Stimulated activated CD4-positive, alpha-beta T cell treated with anti-CD3 and anti-CD28 coated beads, Interleukin-15, amount 100 ng/mL, for 24 hours (primary cell): ENCODE measurements at regions not wholly inside any gene's neighbourhood (a gene's known extent, or its start where the extent isn't known, plus 50 kb on each side); places are given as distances from the start of the nearest gene placed in this dataset.
A peak's percentile ranks its signal among the peaks of the same experiment; 100 is the strongest.
"Not testable (repeated sequence)": the region's sequence is repeated elsewhere in the genome, so short reads cannot be mapped to it uniquely, and the experiment has no call there.

Experiments used
- DNase-seq: peaks from one replicate; pipeline ENCODE4 v3.0.0-alpha.2; 2020

GRCh38 chrX:109782994-109783700 is 50.1 kb upstream of the ACSL4 start:
- DNase-seq: peak; percentile 8

DNA sequence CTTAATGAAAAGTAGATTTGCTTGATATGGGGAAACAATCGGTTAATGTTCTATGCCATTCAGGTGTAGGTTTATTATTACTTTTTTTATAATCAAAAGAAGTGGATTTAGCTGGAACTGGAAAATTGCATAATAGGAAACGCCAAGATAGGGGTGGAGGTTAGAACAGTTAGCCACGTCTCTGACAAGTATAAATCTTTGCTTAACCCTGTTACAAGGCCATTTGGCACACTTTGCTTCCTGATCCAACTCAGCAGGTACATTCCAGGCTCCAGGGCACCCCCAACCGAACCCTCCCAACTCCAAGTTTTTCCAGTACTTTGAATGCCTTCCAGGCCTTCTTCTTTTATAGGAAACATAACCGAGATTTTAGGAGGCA is 50.6 kb upstream of the ACSL4 start:
- DNase-seq: no peak

- no peak for DNase-seq
Observed at GRCh38 chrX:109785053-109785452, 52.0 kb upstream of the ACSL4 start.

GRCh38 chrX:109790511-109790910 is 57.5 kb upstream of the ACSL4 start:
- DNase-seq: not testable (repeated sequence)

GRCh38 chrX:109793191-109793590 is 60.1 kb upstream of the ACSL4 start:
- no peak for DNase-seq

DNA sequence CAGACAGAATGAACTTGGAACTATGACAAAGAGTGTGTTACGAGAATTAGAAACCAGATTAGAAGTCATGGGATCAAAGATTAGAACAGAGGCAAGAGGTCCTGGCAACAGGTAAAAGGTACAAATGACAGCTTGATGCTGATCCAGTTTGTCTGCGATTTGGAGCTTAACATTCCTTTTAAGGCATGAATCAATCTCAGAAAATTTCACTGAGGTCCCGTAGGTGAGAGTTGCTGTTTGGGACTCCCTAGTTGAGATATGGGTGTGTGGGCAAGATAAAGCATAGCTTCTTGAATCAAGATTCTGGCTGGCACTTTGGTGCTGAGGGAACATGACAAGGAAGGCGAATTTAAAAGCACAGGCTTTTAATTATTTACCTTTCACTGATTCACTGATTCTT is 62.6 kb upstream of the ACSL4 start:
- no peak for DNase-seq

DNA sequence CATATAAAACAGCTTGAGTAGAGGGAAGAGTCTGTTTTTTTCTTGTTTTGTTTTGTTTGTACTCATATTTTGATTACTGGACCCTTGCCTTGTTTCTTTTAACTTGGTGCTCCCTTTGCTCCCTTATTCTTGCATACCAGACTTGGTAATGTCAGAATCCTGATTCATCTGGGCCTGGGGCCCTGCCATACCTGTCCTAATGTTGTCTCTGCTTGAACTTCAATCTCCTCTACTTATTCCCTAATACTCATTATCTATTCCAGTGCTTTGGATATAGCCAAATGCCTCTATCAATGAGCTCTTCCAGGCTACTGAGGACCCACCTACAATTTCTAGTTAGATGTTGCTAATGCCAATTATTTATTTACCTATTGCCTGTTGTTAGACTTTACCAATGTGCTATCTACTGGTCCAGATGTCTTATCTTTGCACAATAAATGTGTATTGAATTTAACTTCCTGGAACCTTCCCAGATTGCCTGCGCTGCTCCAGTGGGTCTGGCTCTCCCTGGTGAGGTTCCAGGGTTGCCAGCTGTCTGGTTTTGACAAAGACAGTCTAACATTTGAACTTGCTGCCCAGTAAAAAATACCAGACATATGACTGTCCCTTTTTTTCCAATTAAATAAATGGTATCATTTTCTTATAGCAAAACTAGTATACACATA is 64.4 kb upstream of the ACSL4 start:
- DNase-seq: no peak

GRCh38 chrX:109812236-109812635 is 79.2 kb upstream of the ACSL4 start:
- no peak for DNase-seq

DNA sequence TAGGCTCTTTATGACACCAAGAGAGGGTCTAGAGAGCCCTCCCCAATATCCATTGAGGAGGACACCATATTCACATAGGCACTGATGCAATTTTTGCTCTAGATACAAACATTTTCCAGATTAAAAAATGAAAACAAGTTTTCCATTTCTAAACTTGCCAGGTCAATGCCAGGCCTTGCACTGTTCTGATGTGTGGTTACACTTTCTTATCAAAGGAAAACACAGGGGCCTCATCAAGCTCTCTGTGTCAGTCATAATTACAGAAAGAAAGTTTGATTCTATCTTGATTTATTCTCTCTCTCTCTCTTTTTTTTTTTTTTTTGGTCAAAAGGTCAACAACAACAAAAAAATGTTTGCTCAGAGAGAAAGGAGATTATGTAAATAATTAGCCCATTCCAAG is 80.2 kb upstream of the ACSL4 start:
- DNase-seq: no peak

DNA sequence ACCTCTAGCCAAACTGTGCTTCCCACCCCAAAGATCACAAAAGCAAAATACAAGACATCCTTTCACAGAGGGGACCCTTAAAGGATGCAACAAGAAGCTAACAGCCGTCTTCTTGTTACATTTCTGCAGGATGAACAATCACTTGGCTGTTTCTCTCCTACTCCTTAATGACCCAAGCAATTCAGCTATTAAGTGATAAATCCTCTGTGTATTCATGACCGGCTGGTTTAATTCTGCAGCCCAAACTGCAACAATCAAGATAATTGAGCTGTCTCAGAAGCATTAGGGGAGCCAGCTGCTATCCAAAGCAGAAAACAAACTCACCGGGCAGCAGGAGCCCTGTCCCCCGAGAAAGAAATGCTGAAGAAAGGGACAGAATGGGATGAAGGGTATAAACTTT is 85.9 kb upstream of the ACSL4 start:
- no peak for DNase-seq

GRCh38 chrX:109822861-109823260 is 89.8 kb upstream of the ACSL4 start:
- no peak for DNase-seq

DNA sequence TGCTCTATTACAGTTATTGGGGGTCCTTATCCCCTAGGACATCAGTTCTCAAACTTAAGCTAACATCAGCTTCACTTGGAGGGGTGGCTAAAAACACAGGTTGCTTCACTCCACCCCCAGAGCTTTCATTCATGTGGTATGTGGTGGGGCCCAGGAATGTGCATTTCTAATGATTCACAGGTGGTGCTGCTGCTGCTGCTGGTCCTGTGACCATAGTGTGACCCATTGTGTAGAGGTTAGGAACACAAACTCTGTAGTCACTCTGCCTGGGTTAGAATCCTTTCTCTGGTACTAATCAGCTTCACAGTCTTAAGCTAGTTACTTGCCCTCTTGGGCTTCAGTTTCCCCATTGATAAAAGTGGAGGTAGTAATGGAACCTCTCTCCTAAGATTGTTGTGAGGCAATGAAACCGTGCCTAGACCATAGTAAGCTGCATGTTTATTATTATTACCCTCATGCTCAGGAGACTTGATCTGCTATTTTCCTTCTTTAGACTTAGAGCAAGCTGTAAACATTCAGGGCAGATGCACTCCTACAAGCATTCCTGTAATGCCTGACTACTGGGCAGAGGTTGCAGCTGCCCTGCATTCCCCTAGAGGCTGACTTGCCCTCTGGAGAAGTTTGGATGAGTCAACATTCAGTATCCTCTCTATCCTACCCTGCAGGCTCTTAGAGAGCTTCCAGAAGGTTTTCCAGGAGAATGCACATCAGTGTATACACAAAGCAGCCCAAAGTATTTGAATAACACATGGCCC is 94.1 kb upstream of the ACSL4 start:
- DNase-seq: no peak

DNA sequence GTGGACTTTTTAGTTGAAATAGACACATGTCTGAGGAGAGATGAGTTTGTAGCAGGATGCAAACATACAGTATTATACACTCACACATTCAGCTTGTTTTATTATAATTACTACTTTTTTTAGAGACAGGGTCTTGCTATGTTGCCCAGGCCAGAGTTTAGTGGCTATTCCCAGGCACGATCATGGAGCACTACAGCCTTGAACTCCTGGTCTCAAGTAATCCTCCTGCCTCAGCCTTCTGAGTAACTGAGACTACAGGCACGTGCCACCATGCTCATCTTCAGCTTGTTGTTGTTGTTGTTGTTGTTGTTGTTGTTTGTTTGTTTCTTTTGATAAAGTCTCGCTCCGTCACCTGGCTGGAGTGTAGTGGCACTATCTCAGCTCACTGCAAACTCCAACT is 94.7 kb upstream of the ACSL4 start:
- DNase-seq: no peak

DNA sequence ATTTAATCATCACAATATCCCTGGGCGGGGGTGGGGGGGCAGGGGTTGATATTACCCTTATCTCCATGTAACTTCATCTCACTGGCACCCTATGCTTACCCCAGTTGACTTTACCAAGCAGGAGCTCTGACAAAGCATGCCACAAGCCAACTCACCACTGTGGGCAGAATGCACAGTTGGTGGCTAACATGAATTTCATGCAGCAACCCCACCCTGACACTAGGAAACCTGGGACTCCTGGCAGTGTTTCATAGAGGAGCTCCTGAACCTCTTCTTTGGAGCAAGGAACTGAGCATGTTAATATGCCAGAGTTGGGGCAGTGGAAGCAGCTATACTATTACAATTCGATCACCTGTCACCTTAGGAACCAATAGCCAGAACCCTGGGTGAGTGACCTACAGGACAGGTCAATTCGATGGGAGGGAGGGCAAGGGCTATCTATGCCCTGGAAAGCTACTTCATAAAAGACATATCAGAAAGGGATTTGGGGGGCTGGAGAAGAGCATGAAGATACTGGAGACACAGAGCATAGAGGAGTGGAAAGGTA is 97.2 kb upstream of the ACSL4 start:
- DNase-seq: no peak

DNA sequence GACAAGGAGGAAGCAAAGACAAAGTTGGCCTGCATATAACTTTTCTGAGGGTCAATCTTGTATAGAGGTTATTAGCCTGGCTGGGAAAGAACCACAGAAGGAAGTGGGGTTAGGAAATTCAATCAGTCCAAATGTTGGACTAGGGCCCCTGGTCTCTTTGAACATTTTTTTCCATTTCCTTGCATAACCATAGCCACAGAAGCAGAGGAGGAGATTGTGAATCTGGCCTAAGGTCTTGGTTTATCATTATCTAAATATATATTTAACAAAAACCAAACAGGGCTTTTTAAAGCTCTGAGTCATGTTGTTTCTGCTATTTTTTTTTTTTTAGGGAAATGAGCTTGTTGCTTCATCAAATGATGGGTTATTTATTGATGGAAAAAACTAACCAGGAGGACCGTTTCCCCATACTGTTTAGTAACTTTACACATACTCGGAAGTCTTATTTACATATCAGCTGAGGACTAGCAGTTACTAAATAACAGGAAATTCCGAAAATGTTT is 97.7 kb upstream of the ACSL4 start:
- no peak for DNase-seq

- no peak for DNase-seq
Observed at GRCh38 chrX:109831326-109831985, 98.4 kb upstream of the ACSL4 start.

- DNase-seq: peak; percentile 10
Observed at GRCh38 chrX:109839694-109840567, 106.9 kb upstream of the ACSL4 start.

DNA sequence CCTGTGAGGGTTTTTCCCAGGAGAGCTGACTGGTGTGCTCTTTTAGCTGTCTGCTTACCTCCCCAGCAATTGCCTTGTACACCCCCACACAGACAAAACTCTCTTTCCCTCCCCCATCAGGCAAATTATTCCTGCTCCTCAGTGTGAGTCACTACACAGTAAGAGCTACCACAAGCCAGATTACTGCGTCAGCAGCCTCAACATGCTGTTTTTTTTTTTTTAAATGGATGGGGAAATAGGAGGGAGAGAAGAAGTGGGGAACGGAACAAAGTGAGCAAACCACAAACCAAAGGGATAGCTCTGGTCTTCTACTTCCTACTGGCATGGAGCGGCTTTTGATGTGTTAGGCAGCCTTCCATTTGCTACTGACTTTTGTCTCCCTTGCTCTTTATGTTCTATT is 107.5 kb upstream of the ACSL4 start:
- peak; percentile 26 for DNase-seq

- no peak for DNase-seq
Observed at GRCh38 chrX:109841257-109841656, 108.2 kb upstream of the ACSL4 start.

DNA sequence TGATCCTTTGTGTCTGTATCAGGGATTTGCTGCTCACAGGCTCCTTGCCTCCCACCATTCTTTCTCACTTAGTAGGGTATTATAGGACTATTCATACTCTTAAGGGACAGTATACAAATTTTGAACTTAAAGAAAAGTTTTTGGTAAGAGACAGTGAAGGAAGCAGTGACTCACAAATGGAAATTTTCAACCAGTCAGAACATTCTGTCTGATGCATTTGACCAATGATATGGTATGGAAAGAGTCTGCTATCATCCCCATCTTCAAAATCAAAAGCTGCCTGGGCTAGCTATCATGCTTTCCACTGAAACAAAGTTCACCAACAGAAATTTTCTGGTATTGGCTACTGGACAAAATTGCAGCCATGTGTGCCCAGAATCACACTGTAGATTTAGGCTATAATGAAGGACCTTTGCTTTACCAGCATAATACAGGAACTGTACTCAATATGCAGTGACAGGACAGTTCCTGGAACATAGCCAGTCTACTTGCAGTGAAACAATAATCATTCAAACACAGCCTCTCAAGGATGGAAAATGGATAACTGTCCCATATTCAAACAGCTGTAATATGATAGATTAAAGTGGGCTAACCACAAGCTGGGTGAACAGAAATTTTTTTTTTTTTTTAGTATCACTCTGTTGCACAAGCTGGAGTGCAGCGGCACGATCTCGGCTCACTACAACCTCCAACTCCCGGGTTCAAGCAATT is 109.0 kb upstream of the ACSL4 start:
- no peak for DNase-seq

GRCh38 chrX:109842611-109843010 is 109.6 kb upstream of the ACSL4 start:
- no peak for DNase-seq
